H4 (cell line): ENCODE measurements at regions not wholly inside any gene's neighbourhood (a gene's known extent, or its start where the extent isn't known, plus 50 kb on each side); places are given as distances from the start of the nearest gene placed in this dataset.
"Not testable (repeated sequence)": the region's sequence is repeated elsewhere in the genome, so short reads cannot be mapped to it uniquely, and the experiment has no call there.

Experiments
- DNase-seq: peaks from one replicate; pipeline ENCODE4 v3.0.0-alpha.2; 2015; ENCODE audit warnings: low spot score

- no peak for DNase-seq
These were observed 209.7 kb upstream of the NUDT12 start for GRCh38 chr5:103772248-103772647.

DNA sequence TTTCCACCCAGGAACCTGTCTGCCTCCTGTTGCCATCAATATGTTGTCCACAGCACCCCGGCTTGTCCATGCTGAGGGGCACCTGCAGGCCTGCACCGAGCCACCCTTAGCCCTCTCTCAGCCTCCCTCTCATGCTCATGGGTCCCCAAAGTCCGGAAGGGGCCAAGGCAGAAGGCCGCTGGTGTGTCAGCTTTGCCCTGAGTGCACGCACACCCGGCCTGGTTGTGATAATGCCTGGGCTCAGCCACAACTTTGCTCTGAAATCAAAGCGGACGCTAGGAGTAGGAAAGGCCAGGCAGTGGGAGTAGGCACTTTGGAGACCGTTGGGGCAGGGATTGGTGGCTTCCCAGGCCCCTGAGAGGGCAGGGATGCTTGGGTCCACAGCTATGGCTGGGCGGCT, 201.8 kb upstream of the NUDT12 start:
- no peak for DNase-seq

DNA sequence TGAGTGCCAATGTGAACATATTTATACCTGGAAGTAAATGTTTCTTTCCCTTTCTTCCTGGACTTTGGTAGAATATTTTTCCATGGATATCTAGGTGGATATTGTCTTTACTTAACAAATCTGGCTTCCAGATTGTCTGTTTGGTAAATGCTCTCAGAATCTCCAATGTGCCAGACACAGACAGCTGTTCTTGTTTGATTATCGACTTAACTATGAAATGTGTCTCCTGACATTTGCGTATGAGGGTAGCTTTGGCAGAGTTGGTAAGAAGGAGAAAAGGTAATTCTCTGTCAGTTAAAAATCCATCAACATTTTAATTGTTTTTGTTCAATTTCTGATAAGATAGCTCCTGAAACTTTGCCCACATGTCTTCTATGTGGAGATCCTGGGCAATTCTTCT, 196.4 kb upstream of the NUDT12 start:
- DNase-seq: no peak

GRCh38 chr5:103755974-103756373, 193.4 kb upstream of the NUDT12 start:
- no peak for DNase-seq

DNA sequence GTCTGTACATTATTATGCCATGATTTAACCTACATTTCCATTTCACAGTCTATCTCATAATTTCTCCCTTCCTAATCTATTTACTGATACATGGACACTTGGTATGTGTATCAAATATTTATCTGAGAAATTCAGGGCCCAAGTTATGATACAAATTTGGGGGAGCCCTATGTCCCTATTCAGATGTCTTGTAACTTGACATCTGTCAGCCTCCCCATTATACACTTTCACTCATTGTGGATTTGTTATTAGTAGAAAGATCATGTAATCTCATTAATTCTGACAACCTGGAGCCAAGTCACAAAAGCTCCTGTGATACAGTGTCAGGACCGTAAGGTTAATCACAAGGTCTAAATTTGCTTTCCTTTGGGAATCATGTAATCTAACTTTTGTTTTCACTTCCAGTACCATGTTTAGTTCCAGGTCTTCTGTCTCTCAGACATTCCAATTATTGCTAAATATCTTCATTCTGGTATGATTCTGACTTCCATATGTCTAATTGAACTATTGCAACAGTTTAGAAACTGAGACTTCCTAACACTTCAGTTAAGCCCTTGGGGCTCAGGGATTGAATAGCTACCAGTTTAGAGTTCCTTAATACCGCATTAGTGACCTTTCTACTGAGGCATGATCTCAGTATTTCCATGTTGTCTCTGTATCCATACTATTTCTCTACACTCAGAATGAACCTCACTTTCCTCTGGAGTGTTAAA, 182.9 kb upstream of the NUDT12 start:
- no peak for DNase-seq

GRCh38 chr5:103744159-103744558, 181.6 kb upstream of the NUDT12 start:
- peak; percentile 60 for DNase-seq

GRCh38 chr5:103743421-103743820, 180.8 kb upstream of the NUDT12 start:
- no peak for DNase-seq

- no peak for DNase-seq
These were observed 179.4 kb upstream of the NUDT12 start for GRCh38 chr5:103741984-103742383.

- DNase-seq: not testable (repeated sequence)
These were observed 173.8 kb upstream of the NUDT12 start for GRCh38 chr5:103736343-103736742.

GRCh38 chr5:103724271-103724670, 161.7 kb upstream of the NUDT12 start:
- no peak for DNase-seq

DNA sequence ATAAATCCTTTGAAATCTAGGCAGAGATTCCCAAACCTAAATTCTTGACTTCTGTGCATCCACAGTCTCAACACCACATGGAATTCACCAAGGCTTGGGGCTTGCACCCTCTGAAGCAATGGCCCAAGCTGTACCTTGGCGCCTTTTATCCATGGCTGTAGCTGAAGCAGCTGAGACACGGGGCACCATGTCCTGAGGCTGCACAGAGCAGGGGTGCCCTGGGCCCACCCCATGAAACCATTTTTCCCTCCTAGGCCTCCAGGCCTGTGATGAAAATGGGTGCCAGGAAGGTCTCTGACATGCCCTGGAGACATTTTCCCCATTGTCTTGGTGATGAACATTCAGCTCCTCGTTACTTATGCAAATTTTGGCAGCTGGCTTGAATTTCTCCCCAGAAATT, 158.6 kb upstream of the NUDT12 start:
- no peak for DNase-seq

DNA sequence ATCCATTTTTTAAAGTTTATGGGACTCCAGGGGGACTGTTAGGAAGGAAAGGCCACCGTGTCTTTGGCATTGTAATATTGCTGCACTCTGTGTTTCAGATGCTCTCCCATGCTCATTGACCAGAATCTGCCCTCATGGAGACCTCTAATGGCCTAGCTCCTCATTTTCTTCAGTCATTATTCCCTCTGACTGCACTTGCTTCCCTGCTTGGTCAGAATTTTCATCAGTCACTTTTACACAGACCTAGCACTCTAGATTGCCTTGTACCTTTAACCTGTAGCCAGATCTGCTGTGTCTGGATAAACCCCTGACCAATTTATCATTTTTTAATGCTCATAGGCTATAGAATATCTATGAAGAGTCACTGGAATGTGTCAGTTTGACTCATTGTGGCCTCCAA, 155.5 kb upstream of the NUDT12 start:
- DNase-seq: no peak

GRCh38 chr5:103708601-103709000, 146.0 kb upstream of the NUDT12 start:
- DNase-seq: no peak

- no peak for DNase-seq
These were observed 144.5 kb upstream of the NUDT12 start for GRCh38 chr5:103706939-103707682.

GRCh38 chr5:103703617-103704016, 141.0 kb upstream of the NUDT12 start:
- no peak for DNase-seq

DNA sequence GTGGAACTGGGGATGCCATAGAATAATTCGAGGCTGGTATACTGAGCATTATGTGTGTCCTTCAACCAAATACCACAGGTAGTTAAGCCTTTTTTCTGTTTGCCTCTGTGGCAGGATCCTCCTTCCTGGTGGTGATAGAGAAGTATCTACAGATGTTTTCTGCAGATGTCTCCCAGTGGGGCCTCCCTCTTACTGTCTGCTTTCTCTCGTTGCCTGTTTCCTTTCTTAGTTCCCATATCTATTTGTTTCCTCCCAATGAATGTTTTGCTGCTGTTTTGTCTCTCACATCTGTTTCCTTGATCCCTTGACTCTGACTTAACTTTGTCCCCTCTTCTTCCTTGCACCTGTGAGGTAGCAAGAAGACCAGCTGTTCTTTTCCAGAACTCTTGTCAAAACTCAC, 130.9 kb upstream of the NUDT12 start:
- DNase-seq: no peak

DNA sequence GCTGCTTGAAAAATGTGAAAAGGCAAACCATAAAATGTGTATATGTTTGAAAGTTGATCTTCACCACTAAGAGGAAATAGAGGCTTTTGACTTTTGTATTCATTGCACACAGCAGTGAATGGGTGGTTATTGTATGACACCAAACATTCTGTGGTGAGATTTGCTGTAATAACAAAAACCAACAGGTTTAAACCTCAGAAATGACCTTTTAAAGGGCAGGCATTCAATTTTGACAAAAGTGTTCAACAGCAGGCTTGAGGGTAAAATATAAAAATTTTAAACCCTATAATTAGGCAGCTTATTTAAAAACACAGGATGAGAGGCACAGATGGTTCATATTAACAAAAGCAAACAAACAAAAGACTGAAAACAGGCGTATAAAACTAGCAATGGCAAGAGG, 128.1 kb upstream of the NUDT12 start:
- DNase-seq: peak; percentile 27

GRCh38 chr5:103679873-103680272, 117.3 kb upstream of the NUDT12 start:
- DNase-seq: no peak

DNA sequence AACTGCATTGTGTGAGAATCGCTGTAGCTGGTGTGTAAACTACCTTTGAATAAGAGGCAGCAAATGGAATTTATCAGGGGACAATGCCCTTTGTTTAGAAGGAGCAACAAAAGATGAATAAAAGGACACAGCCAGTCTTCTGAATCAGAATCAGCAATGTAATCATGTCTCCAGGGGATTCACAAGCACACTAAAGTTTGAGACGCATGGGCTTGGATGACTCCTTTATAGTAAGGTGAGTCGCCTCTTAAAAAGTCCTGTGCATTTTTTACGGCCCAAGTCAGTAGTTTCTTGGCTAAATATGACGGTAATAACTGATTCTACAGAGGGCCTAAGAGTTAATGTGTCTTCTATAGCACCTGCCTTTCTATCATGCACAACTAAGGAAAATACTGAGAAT, 113.6 kb upstream of the NUDT12 start:
- not testable (repeated sequence) for DNase-seq

- DNase-seq: no peak
These were observed 112.2 kb upstream of the NUDT12 start for GRCh38 chr5:103674739-103675138.

- no peak for DNase-seq
These were observed 111.7 kb upstream of the NUDT12 start for GRCh38 chr5:103674251-103674650.

GRCh38 chr5:103669615-103670014, 107.0 kb upstream of the NUDT12 start:
- no peak for DNase-seq

DNA sequence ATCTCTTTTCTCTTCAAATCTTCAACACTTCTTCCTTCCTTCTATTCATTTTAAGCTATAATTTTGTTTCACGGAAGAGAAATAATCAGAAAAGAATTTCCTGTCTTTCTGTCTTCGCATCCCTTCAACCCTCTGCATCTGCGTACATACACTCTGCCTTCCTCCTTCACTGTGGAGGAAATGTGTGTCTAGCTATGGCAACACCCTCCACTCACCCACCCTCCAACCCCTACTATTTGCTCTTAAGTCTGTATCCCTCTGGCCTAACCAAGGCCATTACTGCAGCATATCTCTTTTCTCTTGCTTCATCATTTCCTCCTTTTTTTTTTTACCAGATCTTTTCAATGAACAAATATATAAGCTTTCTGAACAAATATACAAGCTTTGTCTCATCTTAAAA, 105.7 kb upstream of the NUDT12 start:
- DNase-seq: no peak

GRCh38 chr5:103667068-103667467, 104.5 kb upstream of the NUDT12 start:
- no peak for DNase-seq
